ENCODE measurements at regions not wholly inside any gene's neighbourhood (a gene's known extent, or its start where the extent isn't known, plus 50 kb on each side); places are given as distances from the start of the nearest gene placed in this dataset.

- no peak for TF ChIP-seq POLR2A (IDR thresholded peaks at IDR 0.05)
- no peak for TF ChIP-seq CTCF (IDR thresholded peaks at IDR 0.05)
- intact Hi-C loops (cut with DNase I), result no loop called here
- H3K4me3 ChIP-seq, result no peak overlapping the region
- peak in 3 of 4 donors; percentile 22 to 69 (median 42) for ATAC-seq
- H3K9me3 ChIP-seq, result no peaks in the 10 kb centered on the region
- H3K27ac ChIP-seq, result no peak overlapping the region
- peaks cover 0 to 6% (median 2%) of the 10 kb centered on the region in 4 donors for H3K4me1 ChIP-seq
- 37% methylated on average over 3 of the region's 3 CpGs for WGBS (ENCODE audit: insufficient coverage, low coverage, low lambda C conversion rate, missing lambda C conversion rate)
- H3K27me3 ChIP-seq, result no peaks in the 10 kb centered on the region
- DNase-seq, result no peak
- no peaks in the 10 kb centered on the region for H3K36me3 ChIP-seq
These were observed 54.5 kb upstream of the WDR1 start for GRCh38 chr4:10171055-10171454.

GRCh38 chr4:10169839-10170387 lies 53.3 kb upstream of the WDR1 start:
- TF ChIP-seq POLR2A (IDR thresholded peaks at IDR 0.05) (no peak), CTCF (IDR thresholded peaks at IDR 0.05) (no peak)
- no peaks in the 10 kb centered on the region for H3K36me3 ChIP-seq
- no peak overlapping the region for H3K4me3 ChIP-seq
- ATAC-seq (no peak), DNase-seq (no peak)
- peaks cover 0 to 6% (median 2%) of the 10 kb centered on the region in 4 donors for H3K4me1 ChIP-seq
- no peaks in the 10 kb centered on the region for H3K9me3 ChIP-seq
- no peak overlapping the region for H3K27ac ChIP-seq
- H3K27me3 ChIP-seq, result no peaks in the 10 kb centered on the region
- 100% methylated on average over 3 of the region's 10 CpGs for WGBS (ENCODE audit: insufficient coverage, low coverage, low lambda C conversion rate, missing lambda C conversion rate)
- intact Hi-C loops (cut with DNase I), result loop anchor here in 1 of 2 donors (10.0 kb wide), 1 partner anchor 215 kb away; no protein-coding TSS in a partner anchor

- no peaks in the 10 kb centered on the region for H3K9me3 ChIP-seq
- H3K4me3 ChIP-seq, result no peak overlapping the region
- intact Hi-C loops (cut with DNase I), result loop anchor here in 1 of 2 donors (10.0 kb wide), 1 partner anchor 217 kb away; no protein-coding TSS in a partner anchor
- no peak overlapping the region for H3K27ac ChIP-seq
- H3K4me1 ChIP-seq, result peaks cover 0 to 7% (median 3%) of the 10 kb centered on the region in 4 donors
- ATAC-seq, result no peak
- no peaks in the 10 kb centered on the region for H3K27me3 ChIP-seq
- no peak for DNase-seq
- no peak for TF ChIP-seq CTCF (IDR thresholded peaks at IDR 0.05)
- WGBS (ENCODE audit: insufficient coverage, low coverage, low lambda C conversion rate, missing lambda C conversion rate), result 59% methylated on average over 2 of the region's 3 CpGs
- H3K36me3 ChIP-seq, result no peaks in the 10 kb centered on the region
These were observed 51.6 kb upstream of the WDR1 start for GRCh38 chr4:10168151-10168550.

GRCh38 chr4:10167201-10167600 lies 50.6 kb upstream of the WDR1 start:
- no peaks in the 10 kb centered on the region for H3K27me3 ChIP-seq
- H3K9me3 ChIP-seq, result no peaks in the 10 kb centered on the region
- 38% methylated on average over 3 of the region's 4 CpGs for WGBS (ENCODE audit: insufficient coverage, low coverage, low lambda C conversion rate, missing lambda C conversion rate)
- no peak for TF ChIP-seq POLR2A (IDR thresholded peaks at IDR 0.05)
- TF ChIP-seq CTCF (IDR thresholded peaks at IDR 0.05), result no peak
- no peak for ATAC-seq
- H3K27ac ChIP-seq, result no peak overlapping the region
- H3K4me1 ChIP-seq, result peaks cover 0 to 16% (median 6%) of the 10 kb centered on the region in 4 donors
- intact Hi-C loops (cut with DNase I), result loop anchor here in 1 of 2 donors (10.0 kb wide), 1 partner anchor 218 kb away; no protein-coding TSS in a partner anchor
- H3K36me3 ChIP-seq, result no peaks in the 10 kb centered on the region
- DNase-seq, result no peak
- no peak overlapping the region for H3K4me3 ChIP-seq

Small RNAs in the stretch of these regions (small RNA-seq; reads per million reads assigned to genes)
- 0 reads per million in 2 experiments for gene AC006499.8
